ENCODE measurements at regions not wholly inside any gene's neighbourhood (a gene's known extent, or its start where the extent isn't known, plus 50 kb on each side); places are given as distances from the start of the nearest gene placed in this dataset.

GRCh38 chr2:59288771-59289170, 1047.6 kb upstream of the FANCL start:
- H3K27me3 Mint-ChIP-seq (ENCODE audit: low read depth), result no peaks in the 10 kb centered on the region
- no peak for TF ChIP-seq CTCF (IDR thresholded peaks at IDR 0.05; ENCODE audit: unreplicated experiment)
- H3K36me3 Mint-ChIP-seq, result no peaks in the 10 kb centered on the region
- no peak for DNase-seq (ENCODE audit: low spot score in 2 of 2, unreplicated experiment in 2 of 2)
- H3K4me1 Mint-ChIP-seq, result peaks cover 6% of the 10 kb centered on the region
- H3K9me3 Mint-ChIP-seq, result no peaks in the 10 kb centered on the region
- H3K4me3 Mint-ChIP-seq, result no peak overlapping the region
- no peak overlapping the region for H3K27ac Mint-ChIP-seq

GRCh38 chr2:59282374-59283057, 1041.4 kb upstream of the FANCL start:
- H3K4me3 Mint-ChIP-seq, result no peak overlapping the region
- H3K36me3 Mint-ChIP-seq, result no peaks in the 10 kb centered on the region
- H3K27ac Mint-ChIP-seq, result no peak overlapping the region
- peaks cover 13% of the 10 kb centered on the region for H3K4me1 Mint-ChIP-seq
- H3K27me3 Mint-ChIP-seq (ENCODE audit: low read depth), result no peaks in the 10 kb centered on the region
- TF ChIP-seq CTCF (IDR thresholded peaks at IDR 0.05; ENCODE audit: unreplicated experiment), result no peak
- H3K9me3 Mint-ChIP-seq, result no peaks in the 10 kb centered on the region
- no peak for DNase-seq (ENCODE audit: low spot score in 2 of 2, unreplicated experiment in 2 of 2)

- TF ChIP-seq CTCF (IDR thresholded peaks at IDR 0.05; ENCODE audit: unreplicated experiment), result no peak
- Mint-ChIP-seq H3K9me3 (peaks cover 8% of the 10 kb centered on the region), H3K4me3 (no peak overlapping the region), H3K36me3 (no peaks in the 10 kb centered on the region), H3K4me1 (peaks cover 15% of the 10 kb centered on the region), H3K27me3 (ENCODE audit: low read depth) (no peaks in the 10 kb centered on the region), H3K27ac (no peak overlapping the region)
- no peak for DNase-seq (ENCODE audit: low spot score in 2 of 2, unreplicated experiment in 2 of 2)
Measured at GRCh38 chr2:59277671-59278070, 1036.5 kb upstream of the FANCL start.

- no peaks in the 10 kb centered on the region for H3K36me3 Mint-ChIP-seq
- DNase-seq (ENCODE audit: low spot score in 2 of 2, unreplicated experiment in 2 of 2), result no peak
- H3K27ac Mint-ChIP-seq, result no peak overlapping the region
- no peaks in the 10 kb centered on the region for H3K27me3 Mint-ChIP-seq (ENCODE audit: low read depth)
- peaks cover 8% of the 10 kb centered on the region for H3K9me3 Mint-ChIP-seq
- H3K4me3 Mint-ChIP-seq, result no peak overlapping the region
- no peak for TF ChIP-seq CTCF (IDR thresholded peaks at IDR 0.05; ENCODE audit: unreplicated experiment)
- peaks cover 13% of the 10 kb centered on the region for H3K4me1 Mint-ChIP-seq
Measured at GRCh38 chr2:59276917-59277316, 1035.8 kb upstream of the FANCL start.

- Mint-ChIP-seq H3K27ac (no peak overlapping the region), H3K4me3 (no peak overlapping the region), H3K9me3 (peaks cover 8% of the 10 kb centered on the region), H3K36me3 (no peaks in the 10 kb centered on the region), H3K4me1 (peaks cover 13% of the 10 kb centered on the region), H3K27me3 (ENCODE audit: low read depth) (no peaks in the 10 kb centered on the region)
- no peak for TF ChIP-seq CTCF (IDR thresholded peaks at IDR 0.05; ENCODE audit: unreplicated experiment)
- no peak for DNase-seq (ENCODE audit: low spot score in 2 of 2, unreplicated experiment in 2 of 2)
Measured at GRCh38 chr2:59276033-59276432, 1034.9 kb upstream of the FANCL start.

GRCh38 chr2:59266453-59266852, 1025.3 kb upstream of the FANCL start:
- no peaks in the 10 kb centered on the region for H3K36me3 Mint-ChIP-seq
- no peak for DNase-seq (ENCODE audit: low spot score in 2 of 2, unreplicated experiment in 2 of 2)
- H3K27ac Mint-ChIP-seq, result no peak overlapping the region
- peaks cover 4% of the 10 kb centered on the region for H3K4me1 Mint-ChIP-seq
- peaks cover 3% of the 10 kb centered on the region for H3K9me3 Mint-ChIP-seq
- no peak for TF ChIP-seq CTCF (IDR thresholded peaks at IDR 0.05; ENCODE audit: unreplicated experiment)
- H3K27me3 Mint-ChIP-seq (ENCODE audit: low read depth), result no peaks in the 10 kb centered on the region
- H3K4me3 Mint-ChIP-seq, result no peak overlapping the region

Measured in mesothelial cell of epicardium (in vitro differentiated cells).